ENCODE measurements at regions not wholly inside any gene's neighbourhood (a gene's known extent, or its start where the extent isn't known, plus 50 kb on each side); places are given as distances from the start of the nearest gene placed in this dataset.

GRCh38 chr14:87255058-87255457 is 737.9 kb downstream of the GALC start:
- no peak for TF ChIP-seq CTCF (IDR thresholded peaks at IDR 0.05; ENCODE audit: poor library complexity)
- no peak for TF ChIP-seq EZH2phosphoT487 (IDR thresholded peaks at IDR 0.05; ENCODE audit: low read depth, severe bottlenecking, unreplicated experiment)
- TF ChIP-seq EZH2 (IDR thresholded peaks at IDR 0.05; ENCODE audit: borderline replicate concordance): no peak

Measured in hepatocyte (in vitro differentiated cells).